HG03439 (cell line): ENCODE measurements at regions not wholly inside any gene's neighbourhood (a gene's known extent, or its start where the extent isn't known, plus 50 kb on each side); places are given as distances from the start of the nearest gene placed in this dataset.
"Not testable (repeated sequence)": the region's sequence is repeated elsewhere in the genome, so short reads cannot be mapped to it uniquely, and the experiment has no call there.

ENCODE experiments used
- ATAC-seq: cut with Tn5 transposase; IDR thresholded peaks from one replicate; pipeline ENCODE4 v1.9.1; 2021; ENCODE audit warnings: mild to moderate bottlenecking, moderate library complexity; ENCODE audit not compliant: unreplicated experiment

DNA sequence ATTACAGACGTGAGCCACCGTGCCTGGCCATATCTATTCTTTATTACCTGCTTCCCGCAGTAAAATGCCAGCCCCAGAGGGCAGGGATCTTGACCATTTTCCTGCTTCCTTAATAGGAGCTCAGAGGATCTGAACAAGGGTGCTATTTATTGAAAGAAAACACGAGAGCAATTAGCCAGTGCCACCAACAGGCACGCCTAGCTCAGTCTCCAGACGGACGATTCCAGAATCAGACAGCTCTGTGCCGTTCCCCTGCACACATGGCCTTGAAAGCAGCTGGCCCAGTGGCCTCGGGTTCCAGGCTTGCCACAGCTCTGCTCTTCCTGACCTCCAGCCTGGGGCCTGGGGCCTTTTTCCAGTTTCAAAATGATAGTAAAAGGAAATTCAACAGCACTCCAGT, 135.2 kb upstream of the RFLNA start:
- ATAC-seq: no peak

DNA sequence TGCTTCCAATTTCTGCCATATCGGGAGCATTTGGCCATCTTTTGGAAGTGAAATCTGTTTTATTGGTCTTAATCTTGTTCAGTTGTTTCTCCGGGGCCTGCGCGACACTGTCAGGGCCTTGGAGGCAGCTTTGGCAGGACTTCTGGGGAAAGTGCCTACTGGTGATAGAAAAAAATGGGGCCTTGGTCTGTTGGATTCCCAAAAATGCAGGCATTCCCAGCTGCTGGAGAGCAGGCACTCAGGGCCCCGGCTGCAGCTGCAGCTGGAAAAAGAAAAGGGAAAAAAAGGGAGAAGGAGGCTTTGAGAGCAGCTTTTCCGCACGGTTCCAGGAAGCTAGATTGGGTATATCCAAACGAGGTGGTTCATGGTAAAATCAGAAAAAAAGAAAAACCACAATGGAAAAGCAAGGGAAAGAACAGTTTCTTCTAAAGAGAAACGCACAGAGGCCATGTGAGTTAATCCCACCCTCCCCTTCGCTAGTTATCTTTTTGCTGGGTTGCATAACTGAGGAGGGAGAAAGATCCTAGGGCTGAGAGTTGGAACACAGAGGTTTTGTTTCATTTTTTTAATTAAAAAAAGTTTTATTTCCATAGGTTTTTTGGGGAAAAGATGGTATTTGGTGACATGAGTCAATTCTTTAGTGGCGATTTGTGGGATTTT, 134.7 kb upstream of the RFLNA start:
- ATAC-seq: no peak

DNA sequence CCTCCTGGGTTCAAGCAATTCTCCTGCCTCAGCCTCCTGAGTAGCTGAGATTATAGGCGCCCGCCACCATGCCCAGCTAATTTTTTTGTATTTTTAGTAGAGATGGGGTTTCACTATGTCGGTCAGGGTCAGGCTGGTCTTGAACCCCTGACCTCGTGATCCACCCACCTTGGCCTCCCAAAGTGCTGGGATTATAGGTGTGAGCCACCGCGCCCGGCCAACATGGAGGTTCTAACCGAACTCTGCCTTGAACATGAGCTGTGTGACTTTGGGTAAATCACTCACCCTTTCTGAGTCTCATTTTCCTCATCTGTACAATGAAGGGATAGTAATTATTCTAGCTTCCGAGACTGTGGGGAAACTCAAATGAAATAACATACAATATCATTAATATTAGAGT, 133.5 kb upstream of the RFLNA start:
- ATAC-seq: not testable (repeated sequence)

DNA sequence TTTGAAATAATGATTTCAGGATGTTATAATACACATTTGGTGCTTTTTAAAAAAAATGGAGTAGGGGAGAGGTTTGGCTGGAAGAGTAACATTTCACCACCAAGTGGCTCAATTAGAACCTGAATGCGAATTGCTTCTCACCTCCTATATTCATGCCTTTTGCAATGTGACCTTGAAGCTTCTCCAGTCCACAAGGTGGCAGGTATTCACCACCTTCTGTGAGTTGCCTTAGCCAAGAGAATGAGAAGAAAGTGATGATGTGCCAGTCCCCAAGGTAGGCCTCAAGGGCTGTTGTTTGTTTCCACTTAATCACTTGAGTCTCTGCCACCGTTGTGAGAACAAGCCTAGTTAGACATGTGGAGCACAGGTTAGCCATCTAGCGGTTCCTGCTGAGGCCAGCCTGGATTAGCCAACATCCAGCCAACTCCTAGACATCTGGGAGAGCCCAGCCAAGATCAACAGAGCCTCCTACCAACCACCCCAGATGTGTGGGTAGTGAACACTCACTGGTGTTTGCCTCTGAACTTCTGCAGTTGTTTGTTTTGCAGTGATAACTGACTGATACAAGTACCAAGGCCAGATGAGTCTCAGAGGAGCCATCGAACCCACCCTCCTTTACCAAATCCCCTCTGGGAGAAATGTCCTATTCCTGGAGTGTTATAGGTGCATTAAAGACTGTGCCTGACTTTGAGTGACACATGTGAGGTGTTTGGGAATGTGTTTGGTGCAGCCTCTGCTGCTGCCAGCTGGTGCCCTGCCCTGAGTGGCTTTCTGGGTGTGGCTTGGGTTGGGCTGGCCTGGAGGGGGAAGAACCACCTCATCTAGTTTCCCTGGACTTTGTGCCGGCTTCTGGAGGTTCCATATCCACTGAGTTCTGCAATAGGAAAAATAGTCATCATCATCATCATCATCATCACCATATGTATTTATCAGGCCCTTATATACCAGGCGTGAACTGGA, 132.5 kb upstream of the RFLNA start:
- ATAC-seq: no peak

DNA sequence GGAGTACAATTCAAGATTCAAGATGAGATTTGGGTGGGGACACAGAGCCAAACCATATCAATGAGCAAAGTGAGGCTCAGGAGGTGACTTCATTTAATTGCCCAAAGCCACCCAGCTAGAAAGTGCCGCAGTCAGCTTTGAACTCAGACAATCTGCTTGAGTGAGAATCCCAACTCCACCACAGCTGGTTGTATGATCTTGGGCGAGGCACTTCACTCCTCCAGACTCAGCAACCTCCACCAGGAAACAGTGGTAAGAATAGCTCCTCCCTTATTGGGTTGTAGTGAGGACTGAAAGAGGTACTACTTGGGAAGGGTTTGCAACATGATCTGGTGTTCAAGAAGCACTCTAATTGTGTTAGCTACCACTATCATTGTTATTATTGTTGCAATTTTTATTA, 129.2 kb upstream of the RFLNA start:
- no peak for ATAC-seq

DNA sequence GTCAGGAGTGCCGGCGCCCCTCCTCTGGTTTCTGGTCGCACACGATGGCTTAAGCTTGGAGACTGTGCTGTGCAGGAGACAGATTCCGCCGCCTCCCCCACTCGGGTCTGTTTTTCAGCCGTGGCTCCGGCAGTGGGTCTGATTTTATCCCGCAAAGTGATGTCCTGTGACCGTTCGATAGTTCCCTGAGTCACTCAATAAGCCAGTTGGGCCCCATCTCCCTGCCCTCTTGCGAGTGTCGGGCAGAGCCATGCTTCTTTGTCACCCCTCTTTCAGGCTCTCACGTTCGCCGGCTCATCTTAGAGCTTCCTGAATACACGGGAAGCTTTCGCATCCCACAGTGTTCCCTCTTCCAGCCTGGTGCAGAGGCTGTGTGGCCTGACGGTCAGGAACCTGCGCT, 127.8 kb upstream of the RFLNA start:
- no peak for ATAC-seq

DNA sequence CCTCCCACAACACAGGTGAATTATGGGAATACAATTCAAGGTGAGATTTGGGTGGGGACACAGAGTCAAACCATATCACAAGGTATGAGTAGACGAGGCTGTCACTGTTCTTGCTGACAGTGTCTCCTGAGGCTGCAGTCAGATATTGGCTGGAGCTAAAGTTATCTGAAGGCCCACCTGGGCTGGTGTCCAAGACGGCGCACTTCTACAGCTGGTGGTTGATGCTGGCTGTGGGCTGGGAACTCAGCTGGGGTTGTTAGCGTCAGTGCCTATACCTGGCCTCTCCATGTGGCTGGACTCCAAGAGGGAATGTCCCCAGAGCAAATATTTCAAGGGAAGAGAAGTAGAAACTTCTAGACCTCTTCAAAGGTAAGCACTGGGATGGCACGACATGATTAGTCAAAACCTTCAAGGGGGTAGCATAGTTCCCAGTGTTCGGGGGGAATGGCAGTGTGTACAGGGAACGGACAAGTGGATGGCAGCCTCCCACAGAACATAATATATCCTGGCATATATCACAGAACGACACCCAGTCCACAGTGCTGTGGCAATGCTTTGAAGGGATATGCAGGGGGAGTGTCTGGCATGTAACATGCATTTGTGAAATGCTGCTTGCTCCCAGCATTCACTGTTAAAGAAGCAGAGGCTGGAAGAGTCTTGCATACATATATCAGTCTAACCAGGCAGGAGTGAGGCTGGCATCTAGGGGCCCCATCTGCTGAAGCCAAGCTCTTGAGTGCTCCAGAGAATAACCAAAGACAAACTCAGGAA, 126.7 kb upstream of the RFLNA start:
- ATAC-seq: no peak

DNA sequence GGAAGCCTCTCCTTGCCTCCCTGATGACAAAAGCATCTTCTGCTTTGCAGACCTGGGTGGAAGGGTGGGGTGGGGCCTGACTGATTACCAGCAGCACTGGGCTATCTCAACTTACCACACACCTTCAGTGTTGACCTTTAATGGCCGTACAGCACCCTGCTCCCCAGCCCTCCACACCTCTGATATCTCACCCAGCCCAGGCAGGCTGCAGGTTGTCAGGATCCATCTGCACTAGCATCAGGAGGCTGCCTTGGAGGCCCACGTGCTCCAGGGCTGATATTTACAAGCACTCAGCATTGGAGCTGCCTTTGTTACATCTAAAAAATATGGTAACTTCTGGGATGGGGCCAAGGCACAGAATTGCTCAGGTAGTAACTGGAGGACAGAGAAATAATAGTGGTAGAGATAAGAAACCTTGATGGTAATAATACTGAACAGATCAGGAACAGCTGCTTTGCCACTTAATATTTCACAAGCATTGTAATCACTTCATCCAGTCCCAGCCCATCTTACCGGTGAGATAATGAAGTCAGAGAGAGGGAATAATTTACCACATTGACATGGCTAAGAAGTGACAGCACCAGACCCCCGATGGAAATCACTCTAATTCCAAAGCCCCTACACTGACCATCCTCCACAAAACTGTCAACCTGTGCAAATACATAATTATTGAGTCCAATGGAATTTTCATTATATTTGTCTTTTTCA, 125.2 kb upstream of the RFLNA start:
- ATAC-seq: no peak

DNA sequence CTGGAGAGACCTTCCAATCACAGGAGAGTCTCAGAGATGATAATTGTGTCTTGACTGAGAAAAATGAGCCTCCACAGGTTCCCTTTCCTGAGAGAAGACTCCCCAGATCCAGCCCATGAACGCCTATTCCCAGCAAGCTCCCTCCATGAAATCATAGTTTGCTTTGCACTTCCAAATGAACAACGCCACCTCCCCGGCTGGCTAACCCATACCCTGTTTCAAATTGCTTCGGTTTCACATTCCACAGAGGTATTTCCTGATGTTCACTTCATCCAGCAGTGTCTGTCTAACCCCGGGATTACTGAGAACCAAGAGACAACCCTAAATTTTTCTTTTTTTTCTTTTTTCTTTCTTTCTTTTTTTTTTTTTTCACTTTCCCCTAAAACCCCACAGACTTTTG, 124.1 kb upstream of the RFLNA start:
- no peak for ATAC-seq

DNA sequence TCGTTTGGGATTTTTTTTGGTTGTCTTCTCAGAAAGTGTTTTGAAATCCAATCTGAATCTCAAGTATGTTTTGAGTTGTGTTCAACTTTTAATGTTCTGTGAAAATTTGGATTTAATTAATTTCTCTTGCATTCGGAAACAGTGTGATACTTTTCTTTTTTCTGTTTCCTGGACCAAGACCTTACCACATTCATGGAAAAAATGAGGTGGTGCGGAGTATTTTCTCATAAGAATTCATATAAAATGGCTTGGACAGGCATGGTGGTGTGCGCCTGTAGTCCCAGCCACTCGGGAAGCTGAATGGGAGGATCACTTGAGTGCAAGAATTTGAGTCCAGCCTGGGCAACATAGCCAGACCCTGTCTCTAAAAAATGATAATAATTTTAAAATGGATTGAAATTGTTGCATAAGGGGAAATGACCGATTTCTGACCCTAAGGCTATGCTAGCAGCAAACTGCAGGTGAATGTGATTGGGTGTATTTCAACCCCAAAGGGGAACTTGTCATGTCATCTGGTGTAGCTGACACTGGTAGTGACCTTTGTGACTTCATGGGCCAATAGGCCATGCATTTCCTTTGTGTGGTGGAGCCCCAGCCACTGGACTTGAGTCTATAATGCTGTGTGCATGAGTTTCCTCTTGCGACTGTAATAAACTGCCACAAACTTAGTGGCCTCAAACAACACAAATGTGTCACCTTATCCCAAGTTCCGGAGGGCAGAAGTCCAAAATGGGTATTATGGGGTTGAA, 123.5 kb upstream of the RFLNA start:
- no peak for ATAC-seq

DNA sequence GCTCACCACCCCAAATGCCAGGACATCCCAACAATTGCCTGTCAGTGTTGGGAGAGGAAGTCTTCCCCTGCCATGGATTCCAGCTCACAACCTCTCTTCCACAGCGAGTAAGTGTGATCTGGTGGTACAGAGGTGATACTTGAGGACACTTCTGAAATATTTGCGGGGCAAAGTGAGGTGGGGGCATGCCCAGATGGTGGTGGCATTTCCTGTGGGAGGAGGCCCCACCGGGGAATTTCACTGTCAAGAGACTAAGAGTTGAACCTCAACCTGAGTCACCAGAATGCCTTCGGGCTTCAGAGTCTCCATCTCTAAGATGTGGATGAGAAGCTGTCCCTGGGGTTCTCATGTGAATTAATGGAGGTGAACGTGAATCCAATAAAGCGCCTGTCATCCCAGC, 122.3 kb upstream of the RFLNA start:
- no peak for ATAC-seq

DNA sequence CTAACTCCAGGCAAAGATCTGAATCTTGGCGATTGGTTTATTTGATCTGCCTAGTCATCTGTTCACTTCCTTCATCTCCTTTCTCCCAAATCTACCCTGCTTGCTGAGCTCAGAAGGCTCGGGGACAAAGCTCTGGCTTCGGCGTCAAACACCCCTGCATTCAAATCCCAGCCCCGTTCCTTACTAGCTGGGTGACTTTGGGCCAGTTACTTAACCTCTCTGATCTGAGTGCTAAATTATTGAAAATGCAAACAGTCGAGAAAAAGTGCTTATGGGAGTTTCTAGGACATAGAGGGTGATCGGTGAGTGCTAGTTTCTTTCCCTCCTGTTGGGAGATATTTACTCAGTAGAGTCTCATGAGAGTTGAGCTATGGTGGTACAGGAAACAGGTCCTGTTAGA, 121.2 kb upstream of the RFLNA start:
- no peak for ATAC-seq

DNA sequence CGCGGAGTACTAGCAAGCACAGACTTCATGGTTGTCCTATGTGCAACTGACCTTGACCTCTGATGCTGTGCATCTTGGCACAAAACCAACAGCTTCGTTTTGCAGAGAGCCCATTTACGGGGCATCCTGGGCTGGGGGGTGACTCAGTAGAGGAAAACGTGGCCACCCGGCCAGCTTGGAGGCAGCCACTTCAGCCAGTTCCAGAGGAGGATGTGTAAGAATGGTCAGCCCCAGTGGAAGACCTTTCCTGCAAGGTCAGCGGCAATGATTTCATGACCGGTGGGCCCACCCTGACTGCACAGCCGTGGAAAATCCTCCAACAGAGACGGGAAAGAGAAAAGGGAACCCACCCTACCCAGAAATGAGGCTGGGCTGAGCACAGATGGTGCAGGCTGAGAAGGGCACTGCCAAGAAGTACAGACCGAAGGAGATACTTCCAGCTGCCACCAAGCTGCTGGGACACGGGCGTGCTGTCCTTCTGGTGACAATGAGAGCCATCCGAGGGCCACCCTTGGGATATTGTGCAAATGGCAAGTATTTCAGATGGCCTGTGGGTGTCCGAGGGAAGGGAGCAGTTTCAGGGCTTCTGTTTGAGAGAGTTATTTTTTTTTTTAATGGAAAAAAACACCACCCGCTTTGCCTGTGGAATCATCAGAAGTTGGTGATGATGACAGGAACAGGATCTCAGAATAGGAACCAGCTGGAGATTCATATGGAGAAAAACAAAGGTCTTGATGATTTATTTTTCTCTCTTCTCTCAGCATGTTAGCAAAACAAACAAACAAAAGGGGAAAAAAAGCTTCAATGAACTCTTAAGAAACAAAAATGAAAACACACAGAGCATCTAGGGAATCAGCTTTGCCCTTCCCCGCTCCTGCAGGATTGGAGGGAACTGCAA, 120.2 kb upstream of the RFLNA start:
- no peak for ATAC-seq

DNA sequence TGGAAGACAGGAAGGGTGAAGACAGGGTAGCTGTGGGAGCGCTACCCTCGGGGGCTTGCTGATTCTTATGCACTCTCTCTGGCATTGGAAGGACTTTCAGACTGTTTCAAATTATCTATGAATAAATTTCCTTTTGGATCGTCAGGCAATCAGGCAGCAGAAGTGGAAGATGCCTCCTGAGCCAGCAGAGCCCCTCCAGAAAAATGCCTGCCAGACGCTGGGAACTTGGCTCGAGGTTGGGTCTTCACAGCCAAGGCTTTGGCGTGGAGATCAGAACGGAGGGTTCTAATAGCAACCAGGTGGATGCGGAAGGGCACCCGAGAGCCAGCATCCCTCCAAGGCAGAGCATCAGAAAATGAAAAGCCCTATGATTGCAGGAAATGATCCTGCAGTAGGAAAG, 119.2 kb upstream of the RFLNA start:
- no peak for ATAC-seq

DNA sequence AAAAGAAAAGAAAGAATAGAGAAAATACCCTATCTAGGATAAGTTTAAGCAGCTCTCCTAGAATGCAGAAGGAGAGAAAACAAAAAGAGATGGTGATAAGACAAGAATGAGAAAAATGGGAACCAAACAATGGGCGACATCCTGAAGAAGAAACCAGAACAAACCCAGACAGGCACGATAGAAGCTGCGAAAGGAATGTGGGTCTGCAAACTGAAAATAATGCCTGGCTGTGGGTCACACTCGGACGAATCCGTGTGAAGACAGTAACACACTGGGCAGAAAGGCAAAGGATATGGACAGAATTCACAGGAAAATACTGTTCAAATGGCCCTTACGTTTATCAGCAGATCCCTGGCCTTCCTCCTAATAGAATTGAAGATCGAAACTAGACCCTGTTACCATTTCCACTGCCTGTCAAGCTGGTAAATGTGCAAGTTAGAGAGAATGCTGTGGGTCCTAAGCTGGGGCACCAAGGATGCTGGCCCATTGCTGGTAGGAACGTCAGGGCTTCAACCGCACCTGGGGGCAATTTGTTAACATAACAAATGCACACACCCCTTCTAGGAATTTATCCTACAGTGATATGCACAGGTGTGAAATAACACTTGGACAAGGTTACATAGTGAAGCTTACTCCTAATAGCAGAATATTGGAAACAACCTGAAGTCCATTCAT, 117.5 kb upstream of the RFLNA start:
- ATAC-seq: no peak

DNA sequence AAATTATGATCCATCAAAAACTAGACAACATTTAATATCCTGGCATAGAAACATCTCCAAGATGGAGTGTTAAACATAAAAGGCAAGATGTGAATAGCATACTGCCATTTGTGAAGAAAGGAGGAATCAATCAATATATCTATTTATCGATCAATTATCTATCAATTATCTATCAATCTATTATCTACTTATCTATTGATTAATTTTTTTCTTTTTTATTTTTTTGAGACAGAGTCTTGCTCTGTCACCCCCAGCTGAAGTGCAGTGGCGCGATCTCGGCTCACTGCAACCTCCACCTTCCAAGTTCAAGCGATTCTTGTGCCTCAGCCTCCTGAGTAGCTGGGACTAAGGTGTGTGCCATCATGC, 117.0 kb upstream of the RFLNA start:
- ATAC-seq: no peak

DNA sequence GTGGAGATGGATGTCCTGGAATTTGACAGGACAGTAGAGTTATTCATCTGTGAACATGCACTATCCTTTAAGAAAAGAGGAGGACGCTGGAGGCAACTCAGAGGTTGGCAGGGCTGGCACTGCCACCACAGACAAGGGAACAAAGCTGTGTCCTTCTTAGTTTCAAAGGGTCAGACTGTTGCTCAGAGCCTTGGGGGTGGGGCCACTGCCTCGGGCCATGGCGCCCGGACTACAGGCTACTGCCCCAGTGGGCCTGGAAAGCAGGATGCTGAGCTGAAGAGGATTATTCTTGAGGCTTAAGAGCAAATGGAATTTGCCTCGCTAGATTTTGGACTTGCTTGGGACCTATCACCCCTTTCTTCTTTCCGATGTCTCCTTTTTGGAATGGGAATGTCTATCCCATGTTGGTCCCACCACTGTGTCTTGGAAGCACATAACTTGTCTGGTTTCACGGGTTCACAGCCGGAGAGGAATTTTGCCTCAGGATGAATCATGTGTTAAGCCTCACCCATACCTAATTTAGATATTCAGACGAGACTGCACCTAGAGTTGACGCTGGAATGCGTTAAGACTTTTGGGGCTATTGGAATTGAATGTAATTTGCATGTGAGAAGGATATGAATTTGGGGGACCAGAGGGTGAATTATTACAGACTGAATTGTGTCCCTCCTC, 114.8 kb upstream of the RFLNA start:
- ATAC-seq: no peak

DNA sequence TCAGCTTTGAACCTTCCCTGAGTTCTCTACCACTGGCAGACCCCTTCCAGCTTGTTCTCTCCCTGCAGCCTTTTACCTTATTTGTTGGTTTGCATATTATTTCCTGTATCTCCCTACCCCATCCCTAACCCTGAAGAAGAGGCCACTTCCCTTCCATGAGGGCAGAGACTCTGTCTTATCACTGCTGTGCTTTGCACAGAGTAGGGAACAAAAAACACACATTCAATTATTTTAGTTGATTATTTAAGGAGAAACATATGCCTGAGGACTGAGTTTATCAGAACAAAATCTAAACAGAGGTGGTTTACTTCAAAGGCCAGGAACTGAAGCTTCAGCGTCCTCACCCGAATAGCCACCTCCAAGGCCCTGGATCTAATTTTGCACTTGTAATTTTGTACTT, 111.7 kb upstream of the RFLNA start:
- ATAC-seq: no peak
